H1 (cell line): ENCODE measurements at regions not wholly inside any gene's neighbourhood (a gene's known extent, or its start where the extent isn't known, plus 50 kb on each side); places are given as distances from the start of the nearest gene placed in this dataset.

ENCODE experiments used
- CTCF ChIA-PET: fragments of 300-600 bp; sonication (Branson Sonifier 250); formaldehyde crosslinking; loops from one replicate; lab custom pipeline; 2021; ENCODE audit not compliant: partially characterized antibody; lab: Charles Lee
- POLR2A ChIA-PET: fragments of 300-600 bp; sonication (Branson Sonifier 250); formaldehyde crosslinking; loops from one replicate; lab custom pipeline; 2021; ENCODE audit warnings: inconsistent platforms; ENCODE audit not compliant: partially characterized antibody; lab: Charles Lee
- DNase-seq, 2 experiments: peaks; one replicate each; pipeline versions ENCODE4 v3.0.0 to v3.0.0-alpha.2; 2010 to 2022; ENCODE audit warnings: low spot score in 2 of 2, low read depth in 1 of 2, mixed read lengths in 1 of 2
- FAIRE-seq: peaks from 2 replicates; lab custom pipeline; 2011; peaks lifted over from hg19 to GRCh38; lab: Jason Lieb, UNC
- H2AFZ ChIP-seq: 2 replicates; pipeline ENCODE4 v1.8.1; 2012; ENCODE audit warnings: low read length, inconsistent platforms
- H2AK5ac ChIP-seq: 2 replicates; pipeline ENCODE4 v1.6.1; 2013; ENCODE audit warnings: low read depth, low read length
- H2BK120ac ChIP-seq: replicated peaks from 2 replicates; pipeline ENCODE3; 2013; ENCODE audit warnings: low read depth, low read length, inconsistent platforms
- H2BK12ac ChIP-seq: 2 replicates; pipeline ENCODE4 v1.6.1; 2013; ENCODE audit warnings: low read depth, low read length
- H2BK15ac ChIP-seq: 2 replicates; pipeline ENCODE4 v1.6.1; 2013; ENCODE audit warnings: low read length
- H2BK20ac ChIP-seq: 2 replicates; pipeline ENCODE4 v1.6.1; 2013; ENCODE audit warnings: low read length
- H2BK5ac ChIP-seq: 2 replicates; pipeline ENCODE4 v1.6.1; 2013; ENCODE audit warnings: low read depth, low read length
- H3K14ac ChIP-seq: 2 replicates; pipeline ENCODE4 v1.6.1; 2013; ENCODE audit warnings: inconsistent platforms; ENCODE audit not compliant: insufficient read length
- H3K18ac ChIP-seq: 2 replicates; pipeline ENCODE4 v1.6.1; 2013; ENCODE audit warnings: low read length; ENCODE audit errors: extremely low read depth
- H3K23ac ChIP-seq: 2 replicates; pipeline ENCODE4 v1.6.1; 2013; ENCODE audit warnings: inconsistent platforms; ENCODE audit not compliant: insufficient read length
- H3K23me2 ChIP-seq: 2 replicates; pipeline ENCODE4 v1.6.1; 2013; ENCODE audit warnings: low read depth, low read length
- H3K27ac ChIP-seq: 2 replicates; pipeline ENCODE4 v1.6.1; 2011; ENCODE audit warnings: low read depth, low read length, inconsistent platforms
- H3K27me3 ChIP-seq, 4 experiments: replicated peaks in 1 of 4; 1 replicate in 1 of 4; 2 replicates in 3 of 4; pipeline versions ENCODE4 v1.6.1 to v1.8.1; 2011 to 2013; ENCODE audit warnings: low read length in 3 of 4, mild to moderate bottlenecking in 3 of 4, inconsistent platforms in 2 of 4, mixed read lengths in 2 of 4, moderate library complexity in 1 of 4; ENCODE audit not compliant: control insufficient read depth in 3 of 4, insufficient read depth in 3 of 4; ENCODE audit errors: extremely low read depth in 1 of 4
- H3K36me3 ChIP-seq, 4 experiments: 2 replicates each; pipeline versions ENCODE4 v1.6.1 to v1.8.1; 2011 to 2013; ENCODE audit warnings: mild to moderate bottlenecking in 4 of 4, low read length in 3 of 4, moderate library complexity in 2 of 4, control low read depth in 1 of 4, inconsistent platforms in 1 of 4; ENCODE audit not compliant: insufficient read depth in 4 of 4, control insufficient read depth in 2 of 4
- H3K4ac ChIP-seq: replicated peaks from 2 replicates; pipeline ENCODE3; 2013; ENCODE audit warnings: low read length, low read depth, mixed read lengths, inconsistent platforms; ENCODE audit not compliant: insufficient read length
- H3K4me1 ChIP-seq, 4 experiments: replicated peaks in 1 of 4; 1 replicate in 1 of 4; 2 replicates in 3 of 4; pipeline versions ENCODE4 v1.6.1 to v1.8.1; 2011 to 2013; ENCODE audit warnings: low read length in 3 of 4, inconsistent platforms in 2 of 4, mixed read lengths in 1 of 4; ENCODE audit not compliant: insufficient read depth in 4 of 4, control insufficient read depth in 3 of 4
- H3K4me2 ChIP-seq, 2 experiments: 2 replicates each; pipeline versions ENCODE4 v1.6.1 to v1.8.1; 2011 to 2013; ENCODE audit warnings: low read depth in 2 of 2, low read length in 2 of 2, control low read depth in 1 of 2, inconsistent platforms in 1 of 2, mild to moderate bottlenecking in 1 of 2; ENCODE audit not compliant: insufficient read depth in 1 of 2
- H3K4me3 ChIP-seq, 4 experiments: fragments of 200-600, 300-600 bp in 1 of 4; sonication (generic), shearing (Covaris generic), sonication (Bioruptor Twin) in 1 of 4; 2 replicates each; pipeline versions ENCODE4 v1.5.1 to v1.8.1; 2011 to 2016; ENCODE audit warnings: low read length in 4 of 4, low read depth in 3 of 4, control low read depth in 2 of 4, inconsistent platforms in 2 of 4, mild to moderate bottlenecking in 2 of 4, mixed read lengths in 1 of 4, moderate library complexity in 1 of 4; ENCODE audit not compliant: insufficient read depth in 2 of 4; ENCODE audit errors: extremely low read depth in 1 of 4
- H3K56ac ChIP-seq: replicated peaks from 2 replicates; pipeline ENCODE3; 2013; ENCODE audit warnings: low read depth, mild to moderate bottlenecking, mixed read lengths, low read length, inconsistent platforms; ENCODE audit not compliant: insufficient read length
- H3K79me1 ChIP-seq: 2 replicates; pipeline ENCODE4 v1.6.1; 2013; ENCODE audit warnings: low read depth, low read length, control low read depth
- H3K79me2 ChIP-seq, 2 experiments: 2 replicates each; pipeline versions ENCODE4 v1.6.1 to v1.8.1; 2012 to 2013; ENCODE audit warnings: low read length in 2 of 2, mild to moderate bottlenecking in 2 of 2, inconsistent platforms in 1 of 2; ENCODE audit not compliant: insufficient read depth in 2 of 2, control insufficient read depth in 1 of 2
- H3K9ac ChIP-seq, 4 experiments: replicated peaks in 1 of 4; 1 replicate in 1 of 4; 2 replicates in 3 of 4; pipeline versions ENCODE4 v1.6.1 to v1.8.1; 2011 to 2013; ENCODE audit warnings: low read depth in 3 of 4, low read length in 3 of 4, control low read depth in 2 of 4, mild to moderate bottlenecking in 2 of 4, moderate library complexity in 2 of 4, inconsistent platforms in 1 of 4; ENCODE audit errors: extremely low read depth in 1 of 4
- H3K9me3 ChIP-seq, 2 experiments: 2 replicates each; pipeline versions ENCODE4 v1.6.1 to v1.8.1; 2012 to 2013; ENCODE audit warnings: mild to moderate bottlenecking in 2 of 2, moderate library complexity in 2 of 2, control low read depth in 1 of 2, inconsistent platforms in 1 of 2, low read depth in 1 of 2, low read length in 1 of 2, mixed read lengths in 1 of 2; ENCODE audit not compliant: insufficient read depth in 2 of 2
- H4K20me1 ChIP-seq, 2 experiments: replicated peaks in 1 of 2; 2 replicates each; pipeline versions ENCODE3 to v1.8.1; 2011 to 2013; ENCODE audit warnings: inconsistent platforms in 2 of 2, low read length in 2 of 2, mild to moderate bottlenecking in 1 of 2; ENCODE audit not compliant: insufficient read depth in 2 of 2, control insufficient read depth in 1 of 2
- H4K5ac ChIP-seq: 2 replicates; pipeline ENCODE4 v1.6.1; 2013; ENCODE audit warnings: low read length, low read depth, mixed read lengths, inconsistent platforms; ENCODE audit not compliant: insufficient read length
- H4K8ac ChIP-seq: 2 replicates; pipeline ENCODE4 v1.8.0; 2013; ENCODE audit warnings: mild to moderate bottlenecking, moderate library complexity, low read length, inconsistent platforms; ENCODE audit not compliant: insufficient read depth; ENCODE audit errors: extremely low read depth
- H4K91ac ChIP-seq: replicated peaks from 2 replicates; pipeline ENCODE3; 2013; ENCODE audit warnings: low read length, mixed read lengths, inconsistent platforms; ENCODE audit not compliant: insufficient read length
- BCL11A ChIP-seq, 2 experiments: IDR thresholded peaks; one replicate each; pipeline ENCODE4 v1.6.1; 2011; ENCODE audit warnings: low read depth in 2 of 2, low read length in 2 of 2, mild to moderate bottlenecking in 2 of 2
- EGR1 ChIP-seq: IDR thresholded peaks from 2 replicates; pipeline ENCODE4 v1.6.1; 2011; ENCODE audit warnings: low read depth, low read length, borderline replicate concordance
- GABPA ChIP-seq: IDR thresholded peaks from 2 replicates; pipeline ENCODE4 v1.6.1; 2011; ENCODE audit warnings: mild to moderate bottlenecking, low read length, moderate library complexity, borderline replicate concordance; ENCODE audit not compliant: insufficient read depth
- MAFK ChIP-seq: IDR thresholded peaks from 2 replicates; pipeline ENCODE4 v1.6.1; 2012; ENCODE audit warnings: low read depth, mild to moderate bottlenecking, improper control_type of control experiment, low read length
- NRF1 ChIP-seq: IDR thresholded peaks from 2 replicates; pipeline ENCODE4 v1.6.1; 2011; ENCODE audit warnings: mild to moderate bottlenecking, low read depth, low read length, improper control_type of control experiment
- POLR2AphosphoS5 ChIP-seq: IDR thresholded peaks from 2 replicates; pipeline ENCODE4 v1.6.1; 2011; ENCODE audit warnings: low read depth, low read length
- SP4 ChIP-seq: IDR thresholded peaks from 2 replicates; pipeline ENCODE4 v1.6.1; 2012; ENCODE audit warnings: low read length, inconsistent platforms
- TCF12 ChIP-seq: IDR thresholded peaks from 2 replicates; pipeline ENCODE4 v1.6.1; 2011; ENCODE audit warnings: low read depth, mild to moderate bottlenecking, low read length
- WGBS, 2 experiments: shearing (Covaris generic) in 1 of 2; methylation state at CpG; one replicate each; pipeline versions ENCODE4 v1.1.6 to v1.1.7; 2013 to 2015; ENCODE audit warnings: low lambda C conversion rate in 2 of 2, mixed read lengths in 2 of 2, inconsistent platforms in 1 of 2, low coverage in 1 of 2, missing lambda C conversion rate in 1 of 2; ENCODE audit not compliant: insufficient replicate concordance in 2 of 2, insufficient coverage in 1 of 2, insufficient read length in 1 of 2; ENCODE audit errors: extremely low coverage in 1 of 2, missing lambda C conversion rate in 1 of 2; 5-methylcytosine and 5-hydroxymethylcytosine counted together

DNA sequence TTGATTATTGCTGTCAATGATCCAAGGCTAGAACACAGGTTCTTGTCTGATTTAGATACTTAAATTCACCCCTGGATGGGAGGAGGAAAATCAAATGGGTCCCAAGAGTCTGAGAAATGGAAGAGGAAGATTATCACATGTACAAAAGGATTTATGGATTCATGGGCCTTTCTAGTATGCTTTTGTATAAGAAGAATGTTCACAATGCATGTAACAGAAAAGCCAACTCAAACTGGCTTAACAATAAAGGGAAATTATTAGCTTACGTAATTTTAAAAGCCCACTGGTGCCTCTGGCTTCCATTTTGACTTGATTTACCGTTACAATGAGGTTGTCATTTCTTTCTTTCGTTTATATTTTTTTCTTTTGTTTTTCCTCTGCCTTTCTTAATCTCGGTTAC is 782.5 kb upstream of the GRM7 start:
- Histone ChIP-seq H3K4me1 (peaks cover 0 to 2% (median 0%) of the 10 kb centered on the region in 4 experiments; a peak in 1 of 7 replicates), H3K36me3 (no peaks in the 10 kb centered on the region), H3K23me2 (no peaks in the 10 kb centered on the region), H3K79me2 (no peaks in the 10 kb centered on the region), H3K56ac (no peak overlapping the region), H3K23ac (no peak overlapping the region), H4K91ac (no peak overlapping the region), H3K9me3 (no peaks in the 10 kb centered on the region), H3K4me3 (no peak overlapping the region), H4K8ac (no peak overlapping the region), H2AK5ac (no peak overlapping the region), H3K18ac (no peak overlapping the region), H2AFZ (no peak overlapping the region; the same call in 1 of the 2 replicates), H2BK5ac (no peak overlapping the region), H3K14ac (no peak overlapping the region), H2BK120ac (no peak overlapping the region), H2BK20ac (no peak overlapping the region), H4K20me1 (no peaks in the 10 kb centered on the region), H2BK12ac (no peak overlapping the region), H2BK15ac (no peak overlapping the region), H3K79me1 (no peaks in the 10 kb centered on the region), H3K9ac (no peak overlapping the region), H4K5ac (no peak overlapping the region), H3K27ac (no peak overlapping the region), H3K4ac (no peak overlapping the region), H3K4me2 (no peak overlapping the region), H3K27me3 (no peaks in the 10 kb centered on the region)
- 71% methylated on average over 4 of the region's 4 CpGs; no CpG with 5 or more reads in 1 of the 2 experiments for WGBS, 2 experiments
- FAIRE-seq (no peak), DNase-seq (no peak)
- TF ChIP-seq SP4 (no peak), MAFK (no peak), GABPA (no peak), NRF1 (no peak), TCF12 (no peak), EGR1 (no peak), POLR2AphosphoS5 (no peak), BCL11A (IDR thresholded peaks at IDR 0.05; ENCODE audit: low read depth in 2 of 2, low read length in 2 of 2) (no peak)
- POLR2A ChIA-PET = no interaction called here
- CTCF ChIA-PET = no interaction called here
